EH (cell line): ENCODE measurements at regions not wholly inside any gene's neighbourhood (a gene's known extent, or its start where the extent isn't known, plus 50 kb on each side); places are given as distances from the start of the nearest gene placed in this dataset.

Experiments
- DNase-seq: peaks from one replicate; pipeline ENCODE4 v3.0.0-alpha.2; 2015; ENCODE audit warnings: low read depth

- peak; percentile 46 for DNase-seq
Measured at GRCh38 chr1:199855580-199855979, 171.9 kb upstream of the NR5A2 start.

- no peak for DNase-seq
Measured at GRCh38 chr1:199856216-199856780, 171.2 kb upstream of the NR5A2 start.

DNA sequence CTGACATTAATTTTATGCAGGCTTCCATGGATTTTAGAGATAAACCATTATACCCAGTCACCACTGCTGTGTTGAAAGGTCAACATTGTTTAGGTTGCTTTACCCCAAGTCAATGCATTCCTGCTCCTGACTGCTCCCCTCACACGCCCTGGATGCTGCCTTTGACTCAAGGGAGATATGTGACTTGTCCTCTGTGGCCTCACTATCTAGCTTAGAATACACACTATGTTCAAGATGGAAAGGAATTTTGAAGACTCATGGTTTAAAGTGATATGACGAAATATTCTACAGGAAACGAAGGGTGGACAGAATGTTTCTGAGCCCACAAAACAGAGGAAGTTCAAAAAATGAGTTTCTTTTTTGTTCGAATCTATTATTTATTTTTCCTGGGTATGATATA, 170.4 kb upstream of the NR5A2 start:
- DNase-seq, result peak; percentile 51

- DNase-seq, result no peak
Measured at GRCh38 chr1:199857516-199857915, 170.0 kb upstream of the NR5A2 start.

GRCh38 chr1:199858171-199858570, 169.3 kb upstream of the NR5A2 start:
- DNase-seq, result no peak

- DNase-seq, result no peak
Measured at GRCh38 chr1:199858856-199859255, 168.7 kb upstream of the NR5A2 start.

GRCh38 chr1:199859491-199859933, 168.0 kb upstream of the NR5A2 start:
- peak; percentile 59 for DNase-seq

- no peak for DNase-seq
Measured at GRCh38 chr1:199861020-199861795, 166.3 kb upstream of the NR5A2 start.

DNA sequence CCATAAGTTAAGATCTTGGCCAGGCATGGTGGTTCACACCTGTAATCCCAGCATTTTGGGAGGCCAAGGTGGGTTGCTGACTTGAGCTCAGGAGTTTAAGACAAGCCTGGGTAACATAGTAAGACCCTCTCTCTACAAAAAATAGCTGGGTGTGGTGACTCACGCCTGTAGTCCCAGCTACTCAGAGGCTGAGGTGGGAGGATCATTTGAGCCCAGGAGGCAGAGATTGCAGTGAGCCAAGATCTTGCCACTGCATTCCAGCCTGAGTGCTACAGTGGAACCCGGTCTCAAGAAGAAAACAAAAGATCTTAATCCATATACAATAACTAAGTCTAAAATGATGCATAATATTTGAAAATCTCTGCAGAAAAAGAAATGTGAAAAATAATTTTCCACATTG, 165.5 kb upstream of the NR5A2 start:
- DNase-seq, result no peak

DNA sequence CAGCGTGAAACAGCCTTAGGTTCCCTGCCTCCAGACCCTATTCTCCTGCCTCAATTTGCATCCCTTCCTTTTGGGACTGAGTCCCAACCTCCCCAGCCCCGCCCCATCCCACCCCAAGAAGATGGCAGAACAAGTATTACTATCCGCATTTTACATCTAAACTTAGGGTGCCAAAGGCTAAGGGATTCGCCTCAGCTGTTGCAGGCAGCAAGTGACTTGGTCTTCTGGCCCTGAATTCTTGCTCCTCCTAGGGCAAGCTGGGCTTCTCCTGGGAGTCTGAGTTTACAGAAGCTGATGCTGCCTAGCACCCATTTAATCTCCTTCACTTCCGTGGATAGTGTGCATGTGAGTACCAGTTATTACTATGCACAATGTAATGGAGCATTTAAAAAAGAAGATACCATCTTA, 161.3 kb upstream of the NR5A2 start:
- no peak for DNase-seq

DNA sequence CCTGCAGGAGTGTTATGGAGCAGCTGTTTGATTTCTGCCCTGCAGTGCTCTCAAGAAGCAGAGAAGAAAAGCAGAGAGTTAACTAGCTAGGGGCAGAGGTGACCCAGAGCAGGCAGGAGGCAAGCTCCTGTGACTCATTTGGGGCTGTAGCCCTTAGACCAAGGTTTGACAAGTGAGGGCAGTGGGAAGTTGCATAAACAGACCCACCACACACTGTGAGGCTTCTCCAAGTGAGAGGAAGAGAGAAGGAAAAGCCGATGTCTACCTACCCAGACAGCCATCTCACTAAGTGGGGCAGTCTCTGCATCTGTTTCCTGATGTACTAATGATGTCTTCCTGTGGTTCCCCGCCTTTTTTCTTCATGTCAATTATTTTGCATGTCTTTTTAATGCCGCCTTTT, 159.9 kb upstream of the NR5A2 start:
- DNase-seq, result no peak

GRCh38 chr1:199868777-199869176, 158.7 kb upstream of the NR5A2 start:
- no peak for DNase-seq

- DNase-seq, result no peak
Measured at GRCh38 chr1:199875337-199875736, 152.2 kb upstream of the NR5A2 start.

GRCh38 chr1:199875856-199876255, 151.7 kb upstream of the NR5A2 start:
- DNase-seq, result no peak

DNA sequence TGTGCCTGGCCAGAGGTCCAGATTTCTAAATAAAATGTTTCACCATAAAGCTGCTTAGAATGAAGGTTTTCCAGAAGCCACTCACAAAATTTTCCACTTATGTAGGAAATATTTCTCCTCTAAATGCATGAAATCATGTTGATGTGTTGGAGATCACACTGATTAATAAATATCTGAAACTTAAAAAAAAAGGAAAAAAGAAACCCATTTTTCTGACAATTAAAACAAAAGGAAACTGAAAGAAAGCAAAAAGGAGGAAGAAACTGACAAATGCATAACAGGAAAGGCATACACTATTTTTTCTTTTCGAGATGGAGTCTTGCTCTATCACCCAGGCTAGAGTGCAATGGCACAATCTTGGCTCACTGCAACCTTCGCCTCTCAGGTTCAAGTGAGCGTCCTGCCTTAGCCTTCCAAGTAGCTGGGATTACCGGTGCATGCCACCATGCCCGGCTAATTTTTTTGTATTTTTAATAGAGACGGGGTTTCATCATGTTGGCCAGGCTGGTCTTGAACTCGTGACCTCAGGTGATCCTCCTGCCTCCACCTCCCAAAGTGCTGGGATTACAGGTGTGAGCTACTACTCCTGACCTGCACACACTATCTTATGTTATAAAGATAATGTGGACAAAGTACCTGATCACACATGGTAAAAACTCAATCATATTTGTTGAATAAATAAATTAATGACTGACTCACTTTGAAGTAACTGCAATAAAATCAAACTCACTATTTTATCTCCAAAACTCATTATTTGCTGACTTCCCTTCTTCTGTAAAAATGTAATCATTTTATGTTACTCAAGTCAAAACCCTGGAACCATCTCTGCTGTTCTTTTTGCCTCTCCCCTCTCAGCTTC, 149.8 kb upstream of the NR5A2 start:
- no peak for DNase-seq

DNA sequence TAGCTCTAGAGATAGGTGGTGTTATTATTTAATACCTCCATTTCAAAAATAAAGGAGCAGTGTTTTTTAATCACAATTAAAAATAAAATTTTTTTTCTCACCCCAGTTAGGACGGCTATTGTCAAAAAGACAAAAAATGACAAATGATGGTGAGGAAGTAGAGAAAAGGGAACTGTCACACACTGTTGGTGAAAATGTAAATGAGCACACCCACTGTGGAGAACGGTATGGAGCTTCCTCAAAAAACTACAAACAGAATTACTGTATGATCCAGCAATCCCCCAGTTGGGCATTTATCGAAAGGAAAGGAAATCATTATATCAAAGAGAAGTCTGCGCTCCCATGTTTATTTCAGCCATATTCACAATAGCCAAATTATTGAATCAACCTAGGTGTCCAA, 148.7 kb upstream of the NR5A2 start:
- DNase-seq, result no peak

DNA sequence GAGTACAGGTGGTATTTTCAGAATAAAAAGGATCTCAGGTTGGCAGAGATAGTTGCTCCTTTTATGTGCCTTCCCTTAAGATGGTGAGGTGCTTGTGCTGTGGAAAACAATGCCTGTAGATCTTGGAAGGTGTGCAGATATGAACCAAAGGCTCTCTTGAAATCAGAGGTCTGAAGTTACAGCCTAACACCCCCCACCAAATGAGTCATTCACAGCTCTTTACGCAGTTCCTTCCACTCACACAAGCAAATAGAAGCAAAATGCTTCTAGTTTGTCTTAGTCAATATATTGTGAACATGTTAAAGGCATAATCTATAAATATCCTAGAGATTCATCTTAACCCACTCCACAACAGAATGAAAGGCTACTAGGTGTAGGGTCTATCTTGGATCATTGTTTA, 128.9 kb upstream of the NR5A2 start:
- no peak for DNase-seq

DNA sequence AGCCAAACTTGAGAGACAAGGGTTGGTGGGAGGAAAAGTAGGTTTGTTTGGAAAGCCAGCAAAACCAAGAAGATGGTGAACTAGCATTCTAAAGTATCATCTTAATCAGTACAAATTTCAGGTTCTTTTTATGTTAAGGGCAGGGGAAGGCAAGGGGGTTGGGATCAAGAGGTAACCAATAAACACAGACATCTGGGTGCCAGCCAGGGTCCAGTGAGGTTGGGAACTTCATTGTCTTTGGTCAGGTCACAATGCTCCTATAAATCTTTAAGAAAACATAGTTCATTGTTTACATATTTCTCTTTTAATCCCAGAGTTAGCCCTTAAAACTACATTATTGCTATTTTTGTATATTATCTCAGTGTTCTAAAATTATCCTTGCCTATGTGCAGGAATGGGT, 126.2 kb upstream of the NR5A2 start:
- DNase-seq, result no peak

DNA sequence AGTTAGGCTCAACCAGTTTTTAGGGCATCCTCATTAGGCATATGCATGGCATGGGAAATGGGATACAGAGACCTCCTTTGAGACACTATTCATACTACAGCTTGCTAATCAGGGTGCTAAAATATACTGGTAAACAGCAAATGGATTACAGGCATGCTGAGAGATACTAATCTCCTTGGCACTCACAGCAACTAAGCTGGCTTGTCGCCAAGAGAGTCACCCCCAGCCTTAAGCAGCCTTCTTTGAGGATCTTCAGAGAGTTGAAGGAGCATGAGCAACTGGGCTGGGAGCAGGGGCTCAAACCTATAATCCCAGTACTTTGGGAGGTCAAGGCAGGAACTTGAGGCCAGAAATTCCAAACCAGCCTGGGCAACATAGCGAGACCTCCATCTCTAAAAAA, 120.1 kb upstream of the NR5A2 start:
- DNase-seq, result no peak

DNA sequence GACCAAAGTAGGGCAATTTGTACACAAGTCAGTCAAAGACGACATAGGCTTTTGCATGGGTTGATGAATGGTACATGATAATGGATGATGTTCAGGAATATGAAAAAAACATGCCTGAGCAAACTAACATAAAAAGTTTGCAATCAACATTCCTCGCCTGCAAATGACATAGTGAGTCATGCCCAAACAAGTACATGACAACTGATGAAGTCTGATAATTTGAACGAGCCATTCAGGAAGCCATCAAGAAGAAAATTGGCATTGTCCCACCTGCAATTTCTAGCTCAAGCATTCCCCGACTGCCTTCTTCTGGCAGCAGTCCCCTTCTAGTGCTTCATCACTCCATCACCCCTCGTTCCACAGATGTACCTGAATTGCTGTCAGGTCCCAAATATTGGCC, 118.4 kb upstream of the NR5A2 start:
- DNase-seq, result peak; percentile 3

DNA sequence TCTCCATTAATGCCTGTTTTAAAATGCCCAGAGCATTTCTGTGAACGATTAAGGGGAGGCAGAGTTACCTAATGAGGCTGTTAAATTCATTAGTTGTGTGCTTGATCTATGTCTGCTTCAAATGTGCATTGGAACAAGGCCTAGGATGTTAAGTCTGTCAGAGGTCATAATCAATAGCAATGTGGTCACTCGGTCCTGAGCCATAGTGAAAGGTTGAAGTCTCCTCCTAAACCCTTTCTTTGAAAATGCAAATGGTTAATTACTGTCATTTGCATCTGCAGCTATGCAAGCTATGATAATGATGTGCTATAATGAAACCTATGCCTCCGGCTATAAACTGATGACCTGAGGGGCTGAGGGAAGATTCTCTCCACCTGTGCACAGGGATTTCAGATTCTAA, 114.2 kb upstream of the NR5A2 start:
- no peak for DNase-seq

- no peak for DNase-seq
Measured at GRCh38 chr1:199914546-199914945, 113.0 kb upstream of the NR5A2 start.

GRCh38 chr1:199918196-199918769, 109.2 kb upstream of the NR5A2 start:
- no peak for DNase-seq
